ENCODE measurements at regions not wholly inside any gene's neighbourhood (a gene's known extent, or its start where the extent isn't known, plus 50 kb on each side); places are given as distances from the start of the nearest gene placed in this dataset.

DNA sequence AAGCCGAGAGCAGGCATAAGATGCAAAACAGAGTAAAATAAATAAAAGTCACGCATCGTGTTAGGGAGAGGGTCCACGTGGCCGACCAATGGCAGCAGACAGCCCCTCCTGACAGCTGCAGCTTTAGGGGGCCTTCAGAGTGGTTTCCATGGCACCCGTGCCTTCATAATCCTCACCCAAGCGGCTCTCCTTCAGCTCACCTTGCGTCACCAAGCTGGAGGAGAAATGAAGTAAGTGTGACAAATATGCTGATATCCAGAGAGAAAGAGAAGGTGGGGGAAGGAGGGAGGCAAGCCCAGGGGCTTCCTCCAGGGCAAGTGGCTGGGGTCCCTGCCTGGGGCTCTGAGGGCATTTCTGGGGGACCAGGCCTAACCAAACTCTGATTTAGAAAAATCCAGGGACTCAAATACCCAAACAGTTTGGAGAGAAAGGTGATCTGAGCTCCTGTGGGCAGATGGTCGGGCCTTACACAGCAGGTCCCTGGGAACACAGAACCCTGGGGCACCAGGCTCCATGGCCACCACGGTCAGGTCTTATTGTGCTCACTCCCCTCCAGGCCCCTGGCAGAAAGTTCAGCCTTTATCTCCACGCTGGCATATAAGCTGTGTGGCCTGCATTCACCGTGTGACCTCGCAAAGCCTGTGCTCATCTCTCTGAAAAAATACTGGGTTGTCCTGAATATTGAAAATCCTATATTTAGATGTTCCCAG, 80.7 kb upstream of the TNRC6C start:
- Histone ChIP-seq H3K9ac (ENCODE audit: insufficient read depth, low read depth, low read length) (no peak overlapping the region), H3K4me3 (replicated peaks in 1 of 3; ENCODE audit: insufficient read depth in 1 of 3, low read depth in 2 of 3, low read length in 3 of 3) (no peak overlapping the region), H2AFZ (ENCODE audit: low read length) (no peak overlapping the region), H3K9me3 (ENCODE audit: low read length) (peaks cover 15% of the 10 kb centered on the region), H3K79me2 (ENCODE audit: insufficient read depth, low read length) (no peaks in the 10 kb centered on the region), H3K4me1 (ENCODE audit: insufficient read depth, low read length) (no peaks in the 10 kb centered on the region), H3K36me3 (replicated peaks in 1 of 2; ENCODE audit: control insufficient read depth in 1 of 2, insufficient read depth in 2 of 2, low read length in 2 of 2) (no peaks in the 10 kb centered on the region), H3K4me2 (ENCODE audit: low read depth, low read length) (no peak overlapping the region), H3K27ac (ENCODE audit: extremely low read length, insufficient read depth, low read length) (no peak overlapping the region), H3K27me3 (ENCODE audit: control insufficient read depth in 1 of 2, insufficient read depth in 2 of 2, low read length in 2 of 2) (peaks cover 13 to 89% of the 10 kb centered on the region in 2 experiments), H4K20me1 (ENCODE audit: insufficient read depth, low read length) (no peaks in the 10 kb centered on the region; the same call in none of the 2 replicates)
- 2% methylated on average over 12 of the region's 13 CpGs for WGBS (ENCODE audit: low lambda C conversion rate)
- CTCF ChIA-PET (ENCODE audit: low intra/inter-chr PET ratio, low total read pairs), result no interaction called here
- POLR2A ChIA-PET, result no interaction called here
- DNase-seq (ENCODE audit: low spot score), result no peak
- no TSS peak for BruUV-seq (replicated peaks)
- no peak for ATAC-seq
- in situ Hi-C loops (cut with HindIII; ENCODE audit: extremely low pct_ligation_motif_present, low pct_unique_long_range_greater_than_20kb), result no loop called here
- TF ChIP-seq SCMH1 (CRISPR knock-in tag; IDR thresholded peaks at IDR 0.05; ENCODE audit: borderline replicate concordance) (no peak), TGIF2 (CRISPR knock-in tag; IDR thresholded peaks at IDR 0.05) (no peak), MNT (IDR thresholded peaks at IDR 0.05) (peak; percentile 40), ZNF350 (CRISPR knock-in tag; IDR thresholded peaks at IDR 0.05; ENCODE audit: borderline replicate concordance, low read depth) (no peak), GPN1 (CRISPR knock-in tag; IDR thresholded peaks at IDR 0.05; ENCODE audit: borderline replicate concordance) (no peak)
- FAIRE-seq, result no peak
- intact Hi-C loops (cut with micrococcal nuclease; ENCODE audit: unreplicated experiment), result no loop called here

DNA sequence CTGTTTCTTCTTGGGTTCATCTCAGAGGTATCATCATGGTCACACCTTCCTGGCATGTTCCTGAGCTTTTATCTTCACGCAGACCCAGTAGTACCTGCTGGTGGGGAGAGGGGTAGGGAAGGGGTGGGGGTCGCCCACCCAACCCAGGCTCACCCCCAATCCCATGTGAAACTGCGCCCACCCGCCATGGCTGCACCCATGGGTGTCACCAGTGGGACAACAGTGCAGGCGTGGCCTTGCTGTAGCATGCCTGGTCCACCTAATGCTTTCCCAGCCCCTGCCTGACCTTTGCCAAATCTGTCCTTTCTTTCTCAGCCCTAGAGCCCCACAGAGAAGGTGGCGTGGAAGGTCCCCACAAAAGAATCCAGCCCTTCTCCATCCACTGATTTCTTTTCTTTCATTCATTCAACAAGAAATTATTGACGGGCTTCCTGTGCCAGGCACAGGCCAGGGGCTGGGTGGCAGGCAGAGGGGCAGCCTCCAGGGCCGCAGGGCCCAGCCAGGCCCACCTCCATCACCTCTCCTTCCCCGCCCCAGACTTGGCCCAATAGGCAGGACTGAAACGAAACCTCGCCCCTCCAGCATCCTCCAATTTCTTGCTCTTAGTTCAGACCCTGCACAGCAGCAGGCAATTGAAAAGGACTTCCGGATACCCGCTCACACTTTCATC, 79.1 kb upstream of the TNRC6C start:
- no peak for FAIRE-seq
- ATAC-seq, result no peak
- CTCF ChIA-PET (ENCODE audit: low intra/inter-chr PET ratio, low total read pairs), result no interaction called here
- WGBS (ENCODE audit: low lambda C conversion rate), result 19% methylated on average over 13 of the region's 13 CpGs
- no peaks in the 10 kb centered on the region; the same call in none of the 2 replicates for H4K20me1 ChIP-seq (ENCODE audit: insufficient read depth, low read length)
- no peak for TF ChIP-seq ZNF782 (CRISPR knock-in tag; IDR thresholded peaks at IDR 0.05; ENCODE audit: borderline replicate concordance)
- no peak for TF ChIP-seq HMG20B (CRISPR knock-in tag; conservative IDR thresholded peaks at IDR 0.05)
- no peak for TF ChIP-seq DNMT1 (CRISPR knock-in tag; IDR thresholded peaks at IDR 0.05)
- no peak for TF ChIP-seq ZNF367 (CRISPR knock-in tag; IDR thresholded peaks at IDR 0.05; ENCODE audit: borderline replicate concordance)
- no peak for TF ChIP-seq ZFYVE20 (CRISPR knock-in tag; IDR thresholded peaks at IDR 0.05; ENCODE audit: borderline replicate concordance, low read depth)
- H3K36me3 ChIP-seq (replicated peaks in 1 of 2; ENCODE audit: control insufficient read depth in 1 of 2, insufficient read depth in 2 of 2, low read length in 2 of 2), result no peaks in the 10 kb centered on the region
- intact Hi-C loops (cut with micrococcal nuclease; ENCODE audit: unreplicated experiment), result no loop called here
- no peak overlapping the region for H2AFZ ChIP-seq (ENCODE audit: low read length)
- H3K9me3 ChIP-seq (ENCODE audit: low read length), result peaks cover 15% of the 10 kb centered on the region
- POLR2A ChIA-PET, result no interaction called here
- H3K4me2 ChIP-seq (ENCODE audit: low read depth, low read length), result no peak overlapping the region
- in situ Hi-C loops (cut with HindIII; ENCODE audit: extremely low pct_ligation_motif_present, low pct_unique_long_range_greater_than_20kb), result no loop called here
- H3K4me3 ChIP-seq (replicated peaks in 1 of 3; ENCODE audit: insufficient read depth in 1 of 3, low read depth in 2 of 3, low read length in 3 of 3), result no peak overlapping the region
- no peaks in the 10 kb centered on the region for H3K79me2 ChIP-seq (ENCODE audit: insufficient read depth, low read length)
- no TSS peak for BruUV-seq (replicated peaks)
- H3K27ac ChIP-seq (ENCODE audit: extremely low read length, insufficient read depth, low read length), result no peak overlapping the region
- H3K4me1 ChIP-seq (ENCODE audit: insufficient read depth, low read length), result no peaks in the 10 kb centered on the region
- DNase-seq (ENCODE audit: low spot score), result no peak
- peaks cover 11 to 85% of the 10 kb centered on the region in 2 experiments; a peak in 4 of 5 replicates for H3K27me3 ChIP-seq (ENCODE audit: control insufficient read depth in 1 of 2, insufficient read depth in 2 of 2, low read length in 2 of 2)
- H3K9ac ChIP-seq (ENCODE audit: insufficient read depth, low read depth, low read length), result no peak overlapping the region

All from HepG2 (cell line).